GM18499 (cell line): ENCODE measurements at regions not wholly inside any gene's neighbourhood (a gene's known extent, or its start where the extent isn't known, plus 50 kb on each side); places are given as distances from the start of the nearest gene placed in this dataset.
"Not testable (repeated sequence)": the region's sequence is repeated elsewhere in the genome, so short reads cannot be mapped to it uniquely, and the experiment has no call there.

Experiments
- ATAC-seq: cut with Tn5 transposase; IDR thresholded peaks from one replicate; pipeline ENCODE4 v1.9.1; 2021; ENCODE audit warnings: moderate number of reproducible peaks; ENCODE audit not compliant: insufficient read depth, unreplicated experiment

DNA sequence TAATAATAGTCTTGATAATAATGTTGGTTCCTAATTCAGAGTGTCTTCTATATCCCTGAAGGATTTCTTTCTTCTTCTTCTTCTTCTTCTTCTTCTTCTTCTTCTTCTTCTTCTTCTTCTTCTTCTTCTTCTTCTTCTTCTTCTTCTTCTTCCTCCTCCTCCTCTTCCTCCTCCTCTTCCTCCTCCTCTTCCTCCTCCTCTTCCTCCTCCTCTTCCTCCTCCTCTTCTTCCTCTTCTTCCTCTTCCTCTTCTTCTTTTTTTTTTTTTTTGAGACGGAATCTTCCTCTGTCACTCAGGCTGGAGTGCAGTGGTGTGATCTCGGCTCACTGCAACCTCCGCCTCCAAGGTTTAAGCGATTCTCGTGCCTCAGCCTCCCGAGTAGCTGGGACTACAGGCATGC, 242.8 kb upstream of the CPHXL start:
- not testable (repeated sequence) for ATAC-seq

DNA sequence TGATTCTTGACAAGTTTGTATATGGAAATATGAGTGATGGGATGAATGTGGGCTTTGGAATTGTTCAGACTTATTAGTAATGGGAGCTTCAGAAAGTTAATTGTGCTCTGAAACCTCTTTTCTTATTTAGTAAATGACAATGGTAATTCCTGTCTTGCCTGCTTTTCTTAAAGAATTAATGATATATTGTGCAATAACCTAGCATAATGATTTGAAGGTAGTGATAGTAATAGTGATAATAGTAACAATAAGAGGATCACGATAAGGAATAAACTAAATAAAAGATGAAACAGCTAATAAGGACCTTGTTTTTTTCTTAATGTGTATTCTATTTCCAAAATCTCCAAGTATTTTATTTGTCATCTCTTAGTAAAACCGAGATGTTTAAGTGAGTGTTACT, 245.0 kb upstream of the CPHXL start:
- ATAC-seq = no peak

DNA sequence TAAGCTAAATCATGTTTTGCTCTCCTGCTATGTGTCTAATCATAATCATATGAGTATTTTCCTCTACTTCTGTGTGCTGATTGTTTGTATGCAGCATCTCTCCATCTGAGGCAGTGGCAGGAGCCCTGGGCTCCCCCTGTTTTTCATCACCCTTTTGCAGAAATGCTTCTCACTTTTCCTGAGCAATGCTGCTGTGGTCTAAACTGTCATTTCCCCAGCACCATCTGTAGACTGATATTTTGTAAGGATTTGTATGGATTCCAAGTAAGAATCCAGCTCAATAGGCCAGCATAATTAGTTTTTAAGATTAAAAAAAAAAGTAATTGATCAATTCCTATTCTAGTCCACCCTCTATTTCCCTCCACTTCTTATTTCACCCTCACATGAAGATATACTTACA, 257.0 kb upstream of the CPHXL start:
- no peak for ATAC-seq

DNA sequence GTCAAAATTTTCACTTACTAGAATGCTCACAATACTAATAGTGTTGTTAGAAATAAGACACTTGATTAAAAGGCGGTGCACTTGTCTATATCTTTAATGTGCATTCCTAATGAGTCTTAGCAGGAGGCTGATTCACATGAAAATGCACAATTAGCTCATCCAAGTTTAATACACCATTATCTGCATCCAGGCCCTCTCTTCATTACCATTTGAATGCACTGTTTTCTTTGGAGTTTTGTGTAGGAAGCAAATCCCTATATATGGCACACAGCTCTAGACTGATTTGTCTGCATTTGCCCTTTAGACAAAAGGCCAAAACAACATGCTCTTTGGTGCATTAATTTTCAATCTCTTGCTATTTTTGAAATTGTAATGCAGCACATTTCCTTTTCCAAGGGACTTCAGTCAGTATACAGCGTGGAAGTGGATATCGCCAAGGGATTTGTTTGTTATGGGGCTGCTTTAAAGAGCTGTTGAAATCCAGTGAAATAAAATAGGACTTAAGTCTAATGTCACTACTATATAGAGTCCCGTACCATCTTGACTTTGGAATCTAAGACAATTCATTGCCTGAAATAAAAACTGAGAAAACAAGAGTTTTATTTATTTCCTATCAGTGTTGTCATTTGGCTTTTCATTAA, 257.6 kb upstream of the CPHXL start:
- ATAC-seq = no peak

DNA sequence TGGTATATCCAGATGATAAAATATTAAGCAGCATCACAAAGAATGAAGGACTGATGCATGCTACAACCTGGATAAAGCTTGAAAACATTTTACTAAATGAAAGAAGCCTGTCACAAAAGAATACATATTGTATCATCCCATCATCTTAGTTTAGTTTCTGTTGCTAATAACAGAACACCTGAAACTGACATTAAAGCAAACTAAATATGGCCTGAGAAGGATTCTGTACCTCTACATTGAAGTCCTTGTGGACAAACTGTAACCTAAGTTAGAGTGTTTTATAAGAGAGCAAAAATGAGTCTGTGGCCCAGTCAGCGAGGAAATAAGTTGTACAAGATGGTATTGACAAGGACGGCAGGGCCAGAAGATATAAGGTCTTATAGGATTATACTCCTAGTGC, 261.0 kb upstream of the CPHXL start:
- ATAC-seq = no peak

DNA sequence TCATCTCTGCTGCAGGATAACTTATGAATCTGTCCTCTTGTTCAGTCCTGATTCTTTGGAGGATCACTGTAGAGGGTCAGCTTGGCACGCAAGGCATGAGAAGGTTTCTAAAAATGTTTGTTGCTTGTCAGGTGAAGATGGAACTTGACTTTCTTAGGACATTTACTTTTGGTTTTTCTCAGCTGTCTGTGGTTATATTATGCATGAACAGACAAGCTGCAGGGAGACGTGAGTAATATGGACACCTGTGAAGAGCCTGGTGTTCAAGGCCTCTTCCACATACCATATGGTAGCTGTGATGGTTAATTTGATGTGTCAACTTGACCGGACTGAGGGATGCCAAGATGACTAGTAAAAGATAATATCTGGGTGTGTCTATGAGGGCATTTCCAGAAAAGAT, 270.2 kb upstream of the CPHXL start:
- no peak for ATAC-seq

DNA sequence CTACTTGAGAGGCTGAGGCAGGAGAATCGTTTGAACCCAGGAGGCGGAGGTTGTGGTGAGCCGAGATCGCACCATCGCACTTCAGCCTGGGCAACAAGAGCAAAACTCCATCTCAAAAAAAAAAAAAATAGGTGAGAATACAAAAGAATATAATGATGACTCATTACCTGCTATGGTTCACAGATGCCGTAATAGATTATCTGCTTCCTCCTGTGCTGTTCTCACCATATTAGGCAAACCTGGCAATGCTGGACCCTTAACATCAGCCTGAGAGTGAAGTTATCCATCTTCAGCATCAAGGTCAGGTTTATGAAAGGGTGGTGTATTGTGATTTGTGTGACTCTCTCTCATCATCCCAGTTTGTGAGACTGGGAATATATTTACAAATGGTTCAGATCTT, 271.3 kb upstream of the CPHXL start:
- no peak for ATAC-seq

DNA sequence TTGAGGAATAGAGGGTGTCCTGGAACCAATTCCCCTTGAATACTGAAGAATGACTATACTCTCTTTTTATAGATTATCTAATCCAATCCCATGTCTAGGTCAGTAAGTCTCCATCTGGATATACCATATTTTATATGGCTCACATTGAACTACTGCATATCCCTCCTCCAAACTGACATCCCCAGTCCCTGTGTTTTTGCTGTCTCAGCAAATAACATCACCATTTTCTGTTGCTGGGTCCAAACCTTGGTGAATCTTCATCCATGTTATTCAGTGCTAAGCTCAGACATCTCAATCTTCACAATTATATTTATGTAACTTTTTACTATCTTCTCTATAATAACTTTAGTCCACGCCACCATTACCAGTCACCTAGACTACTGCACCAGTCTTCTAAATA, 269.6 kb upstream of the CNTNAP4 start:
- ATAC-seq = no peak

DNA sequence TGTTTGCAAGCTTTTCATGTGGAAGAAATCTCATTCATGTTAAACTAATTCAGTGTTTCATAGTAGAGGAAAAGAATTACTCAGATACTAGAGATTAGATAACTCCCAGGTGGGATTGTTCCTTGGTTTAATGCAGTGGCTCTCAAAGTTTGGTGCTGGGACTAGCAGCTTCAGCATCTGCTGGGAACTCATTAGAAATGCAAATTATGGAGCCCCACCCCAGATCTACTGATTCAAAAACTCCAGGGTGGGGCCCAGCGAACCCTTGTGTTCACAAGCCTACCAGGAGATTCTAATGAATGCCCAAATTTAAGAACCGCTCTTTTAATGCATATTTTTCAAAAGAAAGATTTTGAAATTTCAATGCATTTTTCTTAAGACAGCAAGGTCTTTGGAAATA, 253.4 kb upstream of the CNTNAP4 start:
- ATAC-seq = no peak

DNA sequence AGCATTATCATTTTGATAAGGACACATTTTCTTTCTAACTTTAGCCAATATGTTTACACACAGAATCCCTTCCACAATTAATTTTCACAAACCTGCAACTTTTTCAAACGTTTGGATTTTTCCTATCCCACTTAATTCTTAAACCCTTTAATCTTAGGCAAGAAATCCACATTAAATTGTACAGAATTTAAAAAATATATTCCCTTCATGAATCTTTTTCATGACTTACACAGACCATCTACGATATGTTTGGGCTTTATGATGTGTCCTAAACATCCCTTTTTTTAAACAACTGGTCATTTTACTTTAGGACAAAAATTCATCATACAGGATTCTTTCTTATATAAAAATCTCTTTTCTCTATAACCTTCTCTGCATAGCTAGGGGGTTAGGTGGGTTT, 241.5 kb upstream of the CNTNAP4 start:
- no peak for ATAC-seq

DNA sequence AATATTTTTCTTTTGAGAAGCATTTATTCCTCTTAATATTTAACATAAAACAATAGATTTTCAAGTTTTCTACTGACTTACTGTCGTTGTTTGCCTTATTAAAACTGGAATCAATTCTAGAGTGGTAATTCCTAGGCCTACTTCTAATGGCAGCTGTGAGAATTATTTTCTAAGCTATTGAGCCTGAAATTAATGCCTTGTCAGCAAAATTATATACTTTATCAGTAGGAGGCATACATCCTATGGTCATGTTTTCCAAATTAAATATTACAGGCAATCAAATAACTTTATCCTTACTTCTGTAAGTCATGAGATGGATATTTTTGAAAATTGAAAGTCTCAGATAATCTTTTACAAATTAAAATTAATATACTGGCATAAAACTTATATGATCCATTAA, 239.1 kb upstream of the CNTNAP4 start:
- ATAC-seq = no peak

DNA sequence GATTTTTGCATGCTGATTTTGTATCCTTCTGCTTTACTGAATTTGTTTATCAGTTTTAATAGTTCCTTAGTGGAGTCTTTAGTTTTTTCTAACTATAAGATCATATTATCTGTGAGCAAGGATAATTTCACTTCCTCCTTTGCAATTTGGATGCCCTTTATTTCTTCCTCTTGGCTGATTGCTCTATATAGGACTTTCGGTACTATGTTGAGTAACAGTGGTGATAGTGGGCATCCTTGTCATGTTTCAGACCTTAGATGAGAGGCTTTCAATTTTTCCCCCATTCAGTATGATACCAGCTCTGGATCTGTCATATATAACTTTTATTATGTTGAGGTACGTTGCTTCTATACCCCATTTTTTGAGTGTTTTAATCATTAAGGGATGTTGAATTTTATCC, 224.5 kb upstream of the CNTNAP4 start:
- ATAC-seq = no peak

DNA sequence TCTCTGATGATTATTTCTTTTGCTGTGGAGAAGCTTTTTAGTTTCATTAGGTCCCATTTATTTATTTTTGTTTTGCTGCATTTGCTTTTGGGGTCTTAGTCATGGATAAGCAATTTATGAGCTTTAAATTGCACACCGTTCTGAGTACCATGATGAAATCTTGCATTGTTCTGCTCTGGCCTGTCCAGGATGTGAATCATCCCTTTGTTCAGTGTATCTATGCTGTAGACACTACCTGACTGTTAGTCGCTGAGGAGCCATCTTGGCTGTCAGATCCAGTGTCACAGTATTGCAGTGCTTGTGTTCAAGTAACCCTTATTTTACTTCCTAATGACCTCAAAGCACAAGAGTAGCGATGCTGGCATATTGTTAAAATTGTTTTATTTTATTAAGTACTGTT, 218.0 kb upstream of the CNTNAP4 start:
- no peak for ATAC-seq

DNA sequence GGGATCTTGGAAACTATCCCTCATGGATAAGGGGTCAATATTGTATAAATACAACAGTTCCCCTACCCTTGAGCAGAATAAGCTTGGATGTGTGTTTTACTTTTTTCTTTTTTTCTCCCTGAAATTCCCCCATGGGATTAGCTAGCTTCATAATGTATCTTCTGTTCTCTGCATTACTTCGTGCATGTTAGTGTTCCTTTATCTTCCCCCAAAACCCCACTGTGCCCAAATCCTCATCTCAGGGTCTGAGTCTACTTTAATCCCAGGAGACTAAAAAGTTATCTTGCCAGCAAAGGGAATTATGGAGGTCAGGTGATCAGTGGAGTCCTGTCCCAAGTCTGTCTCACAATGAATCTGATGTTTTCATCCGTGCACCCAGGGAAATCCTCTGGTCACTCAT, 217.5 kb upstream of the CNTNAP4 start:
- no peak for ATAC-seq

DNA sequence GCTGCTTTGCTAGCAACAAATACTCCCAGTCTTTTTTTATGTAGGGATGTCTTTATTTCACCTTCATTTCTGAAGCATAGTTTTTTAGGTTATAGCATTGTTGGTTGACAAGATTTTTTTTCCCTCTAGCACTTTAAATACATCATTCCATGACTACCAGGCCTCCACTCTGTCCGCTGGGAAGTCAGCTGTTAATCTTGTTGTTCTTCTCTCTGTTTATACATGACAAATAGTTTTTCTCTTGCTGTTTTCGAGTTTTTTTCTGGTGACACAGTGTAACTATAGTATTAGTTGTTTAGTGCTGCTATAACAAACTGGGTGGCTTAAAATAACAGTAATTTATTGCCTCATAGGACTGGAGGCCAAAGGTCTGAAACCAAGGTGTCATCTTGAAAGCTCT, 205.5 kb upstream of the CNTNAP4 start:
- no peak for ATAC-seq

DNA sequence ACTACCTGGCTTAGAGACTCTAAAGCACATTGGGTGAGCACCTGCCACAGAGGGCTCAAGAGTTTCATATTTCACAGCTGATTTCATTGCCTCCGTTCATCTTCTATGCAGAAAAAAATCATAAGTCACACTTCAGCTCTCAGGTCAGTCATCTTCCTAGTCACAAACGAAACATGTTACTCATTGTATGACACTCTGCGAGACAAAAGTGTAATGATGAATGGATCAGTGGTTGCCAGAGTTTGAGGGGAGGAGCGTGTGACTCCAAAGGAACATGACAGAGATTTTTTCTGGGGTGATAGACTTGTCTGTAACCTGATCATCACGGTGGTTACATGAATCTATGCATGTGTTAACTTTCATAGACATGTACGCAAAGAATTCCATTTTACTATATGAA, 195.2 kb upstream of the CNTNAP4 start:
- ATAC-seq = no peak

DNA sequence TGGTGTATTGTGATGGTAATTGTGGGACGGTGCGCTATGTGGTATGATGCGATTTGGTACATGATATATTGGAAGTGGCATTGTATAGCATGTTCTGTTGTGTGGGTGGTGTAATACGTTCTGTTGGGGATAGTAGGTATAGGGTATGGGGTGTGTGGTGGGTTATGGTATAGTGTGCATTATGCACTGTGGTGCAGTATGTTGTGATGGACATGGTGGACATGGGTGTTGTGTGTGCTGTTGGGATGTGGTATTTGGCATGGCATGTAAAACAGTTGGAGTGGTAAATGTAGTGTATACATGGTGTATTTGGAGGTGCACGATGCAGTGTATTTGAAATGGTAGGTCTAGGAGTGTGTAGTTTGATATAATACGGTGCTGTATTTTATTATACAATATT, 170.6 kb upstream of the CNTNAP4 start:
- ATAC-seq = no peak

DNA sequence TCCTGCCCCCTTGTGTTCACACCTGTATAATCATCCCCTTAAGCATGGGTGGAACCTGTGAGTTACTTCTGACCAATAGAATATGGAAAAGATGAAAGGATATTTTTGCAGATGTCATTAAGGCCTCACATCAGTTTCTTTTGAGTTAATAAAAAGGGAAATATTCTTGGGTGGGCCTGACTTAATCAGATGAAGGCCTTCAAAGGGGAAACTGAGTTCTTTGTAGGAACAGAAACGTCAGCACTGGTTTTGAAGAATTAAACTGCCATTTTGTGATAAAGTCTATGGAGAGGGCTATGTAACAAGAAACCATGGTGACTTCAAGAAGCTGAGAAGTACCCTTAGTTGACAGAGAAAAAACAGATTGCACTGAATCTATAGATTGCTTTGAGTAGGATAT, 168.7 kb upstream of the CNTNAP4 start:
- ATAC-seq = no peak

DNA sequence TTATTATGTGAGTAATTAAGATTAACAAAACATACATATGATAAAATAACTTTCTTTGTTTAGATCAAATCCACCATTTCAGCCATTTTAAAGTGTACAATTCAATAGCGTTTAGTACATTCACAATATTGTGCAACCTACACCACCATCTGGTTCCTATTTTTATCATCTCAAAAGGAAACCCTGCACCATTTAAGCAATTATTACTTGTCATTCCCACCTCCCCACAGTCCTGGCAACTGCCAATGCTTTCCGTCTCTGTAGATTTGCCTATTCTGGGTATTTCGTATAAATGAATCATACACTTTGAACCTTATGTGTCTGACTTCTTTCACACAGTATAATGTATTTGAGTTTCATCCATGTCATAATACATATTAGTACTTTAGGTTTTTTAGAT, 162.5 kb upstream of the CNTNAP4 start:
- no peak for ATAC-seq

DNA sequence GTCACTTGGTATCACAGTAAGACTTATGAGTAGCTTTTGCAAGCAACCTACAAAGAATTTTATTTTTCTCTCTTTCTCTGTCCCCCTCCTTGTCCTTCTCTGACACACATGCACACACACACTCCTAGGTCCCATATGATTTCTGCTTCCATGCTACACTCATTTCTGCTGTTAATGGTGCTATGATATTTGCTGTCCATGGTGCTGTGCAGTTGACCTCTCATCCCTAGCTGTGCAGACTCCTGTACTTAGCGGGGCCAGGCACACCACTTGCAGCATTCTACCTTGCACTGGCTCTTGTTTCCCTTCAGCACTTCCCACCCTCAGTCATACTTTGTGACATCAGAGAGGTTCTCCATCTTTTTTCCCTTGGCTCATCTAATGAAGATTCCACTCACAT, 158.9 kb upstream of the CNTNAP4 start:
- no peak for ATAC-seq

DNA sequence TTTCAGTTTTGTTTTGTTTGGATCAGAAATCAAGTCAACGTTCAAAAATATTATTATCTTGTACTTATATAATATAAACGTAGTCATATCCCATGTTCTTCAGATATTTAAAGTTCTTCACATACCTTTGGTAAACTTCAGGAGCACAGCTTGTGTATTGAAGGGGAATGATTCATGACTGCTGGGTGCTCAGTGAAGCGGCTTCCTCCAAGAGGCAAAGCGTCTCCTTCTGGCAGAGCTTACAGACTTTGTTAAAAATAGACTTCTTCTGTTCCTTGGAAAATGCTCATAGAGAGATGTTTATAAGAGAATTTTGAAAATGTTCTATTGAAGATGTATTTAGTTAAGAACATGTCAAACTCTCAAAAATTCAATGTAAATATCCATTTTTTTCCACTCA, 155.6 kb upstream of the CNTNAP4 start:
- ATAC-seq = no peak

DNA sequence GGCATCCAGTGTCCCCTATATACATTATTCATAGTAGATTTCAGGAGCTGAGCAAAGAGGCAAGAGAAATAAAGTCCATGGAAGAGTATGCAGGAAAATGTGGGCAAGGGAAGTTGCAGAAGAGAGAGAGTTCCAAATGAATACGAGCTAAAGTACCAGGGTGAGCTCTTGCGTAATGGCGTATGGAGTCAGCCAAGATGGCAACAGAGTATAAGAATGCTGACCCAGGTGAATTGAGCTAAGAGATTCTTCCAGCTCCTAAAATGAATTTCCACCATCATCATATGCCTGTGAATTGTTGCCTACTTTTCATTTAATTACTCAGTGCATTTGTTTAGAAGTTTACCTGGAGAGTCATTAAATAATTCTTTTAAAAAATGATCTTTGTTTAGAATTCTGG, 153.2 kb upstream of the CNTNAP4 start:
- no peak for ATAC-seq

DNA sequence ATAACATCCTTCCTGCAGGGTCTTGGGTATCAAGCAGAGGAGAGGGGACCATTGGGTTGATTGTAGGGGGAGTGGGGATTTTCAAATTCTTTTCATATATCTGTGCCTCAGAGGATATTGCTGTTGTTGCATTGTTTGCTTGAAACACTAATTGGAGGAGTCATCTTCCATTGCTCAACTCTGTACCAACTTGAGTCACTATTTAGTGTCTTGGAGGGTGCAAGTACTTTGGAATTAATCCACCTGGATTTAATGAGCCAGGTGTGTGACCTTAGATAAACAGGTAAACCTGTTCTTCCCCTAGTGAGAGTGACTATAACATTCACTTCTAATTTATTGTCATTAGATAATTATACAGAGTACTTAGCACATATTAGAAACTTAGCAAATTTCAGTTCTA, 151.3 kb upstream of the CNTNAP4 start:
- no peak for ATAC-seq
